ENCODE measurements at regions not wholly inside any gene's neighbourhood (a gene's known extent, or its start where the extent isn't known, plus 50 kb on each side); places are given as distances from the start of the nearest gene placed in this dataset.

DNA sequence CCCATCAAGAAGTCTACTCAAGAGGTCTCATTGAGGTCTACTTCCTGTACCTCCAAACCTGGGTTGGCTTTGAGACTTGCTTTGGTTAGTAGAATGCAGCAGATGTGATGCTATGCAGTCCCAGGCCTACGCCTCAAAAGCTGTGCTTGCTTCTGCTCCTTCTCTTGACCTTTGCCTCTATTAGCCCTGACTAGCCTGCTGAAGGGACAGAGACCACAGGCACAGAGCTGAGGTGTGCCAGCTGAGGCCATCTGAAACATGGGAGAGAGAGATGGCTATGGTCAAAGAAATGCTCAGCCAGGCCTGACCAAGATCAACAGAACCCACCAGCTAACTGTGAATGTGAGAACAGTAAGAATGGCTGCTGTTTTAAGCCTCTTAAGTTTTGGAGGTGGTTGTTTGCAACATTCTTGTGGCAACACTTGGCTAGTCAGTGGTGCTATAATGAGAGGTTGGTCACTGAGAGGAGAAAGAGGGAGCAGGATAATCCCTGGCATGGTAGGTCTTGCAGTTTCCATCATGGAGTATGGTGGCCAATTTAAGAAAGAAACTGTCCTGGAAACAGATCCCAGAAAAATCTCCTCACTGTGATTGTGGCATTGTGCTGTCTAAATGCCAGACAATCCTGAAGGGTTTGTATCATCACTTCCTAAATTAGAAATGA lies 176.1 kb upstream of the PHYHIPL start:
- TF ChIP-seq KAT7 (CRISPR knock-in tag; IDR thresholded peaks at IDR 0.05; ENCODE audit: borderline replicate concordance): no peak
- TF ChIP-seq, protein P1, sequence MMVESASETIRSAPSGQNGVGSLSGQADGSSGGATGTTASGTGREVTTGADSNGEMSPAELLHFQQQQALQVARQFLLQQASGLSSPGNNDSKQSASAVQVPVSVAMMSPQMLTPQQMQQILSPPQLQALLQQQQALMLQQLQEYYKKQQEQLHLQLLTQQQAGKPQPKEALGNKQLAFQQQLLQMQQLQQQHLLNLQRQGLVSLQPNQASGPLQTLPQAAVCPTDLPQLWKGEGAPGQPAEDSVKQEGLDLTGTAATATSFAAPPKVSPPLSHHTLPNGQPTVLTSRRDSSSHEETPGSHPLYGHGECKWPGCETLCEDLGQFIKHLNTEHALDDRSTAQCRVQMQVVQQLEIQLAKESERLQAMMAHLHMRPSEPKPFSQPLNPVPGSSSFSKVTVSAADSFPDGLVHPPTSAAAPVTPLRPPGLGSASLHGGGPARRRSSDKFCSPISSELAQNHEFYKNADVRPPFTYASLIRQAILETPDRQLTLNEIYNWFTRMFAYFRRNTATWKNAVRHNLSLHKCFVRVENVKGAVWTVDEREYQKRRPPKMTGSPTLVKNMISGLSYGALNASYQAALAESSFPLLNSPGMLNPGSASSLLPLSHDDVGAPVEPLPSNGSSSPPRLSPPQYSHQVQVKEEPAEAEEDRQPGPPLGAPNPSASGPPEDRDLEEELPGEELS (CRISPR knock-in tag; IDR thresholded peaks at IDR 0.05): no peak
- TF ChIP-seq, protein P2, sequence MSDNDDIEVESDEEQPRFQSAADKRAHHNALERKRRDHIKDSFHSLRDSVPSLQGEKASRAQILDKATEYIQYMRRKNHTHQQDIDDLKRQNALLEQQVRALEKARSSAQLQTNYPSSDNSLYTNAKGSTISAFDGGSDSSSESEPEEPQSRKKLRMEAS (CRISPR knock-in tag; IDR thresholded peaks at IDR 0.05): no peak
- no peak for TF ChIP-seq SMAD3 (CRISPR knock-in tag; IDR thresholded peaks at IDR 0.05; ENCODE audit: borderline replicate concordance)
- TF ChIP-seq, protein P3, sequence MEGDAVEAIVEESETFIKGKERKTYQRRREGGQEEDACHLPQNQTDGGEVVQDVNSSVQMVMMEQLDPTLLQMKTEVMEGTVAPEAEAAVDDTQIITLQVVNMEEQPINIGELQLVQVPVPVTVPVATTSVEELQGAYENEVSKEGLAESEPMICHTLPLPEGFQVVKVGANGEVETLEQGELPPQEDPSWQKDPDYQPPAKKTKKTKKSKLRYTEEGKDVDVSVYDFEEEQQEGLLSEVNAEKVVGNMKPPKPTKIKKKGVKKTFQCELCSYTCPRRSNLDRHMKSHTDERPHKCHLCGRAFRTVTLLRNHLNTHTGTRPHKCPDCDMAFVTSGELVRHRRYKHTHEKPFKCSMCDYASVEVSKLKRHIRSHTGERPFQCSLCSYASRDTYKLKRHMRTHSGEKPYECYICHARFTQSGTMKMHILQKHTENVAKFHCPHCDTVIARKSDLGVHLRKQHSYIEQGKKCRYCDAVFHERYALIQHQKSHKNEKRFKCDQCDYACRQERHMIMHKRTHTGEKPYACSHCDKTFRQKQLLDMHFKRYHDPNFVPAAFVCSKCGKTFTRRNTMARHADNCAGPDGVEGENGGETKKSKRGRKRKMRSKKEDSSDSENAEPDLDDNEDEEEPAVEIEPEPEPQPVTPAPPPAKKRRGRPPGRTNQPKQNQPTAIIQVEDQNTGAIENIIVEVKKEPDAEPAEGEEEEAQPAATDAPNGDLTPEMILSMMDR (IDR thresholded peaks at IDR 0.05): no peak
